WTC11 (cell line): ENCODE measurements at regions not wholly inside any gene's neighbourhood (a gene's known extent, or its start where the extent isn't known, plus 50 kb on each side); places are given as distances from the start of the nearest gene placed in this dataset.

Source experiments
- ATAC-seq: fragments of 200-7000 bp; cut with Tn5 transposase; 2 replicates; pipeline ENCODE4 v1.10.0; 2021; ENCODE audit warnings: mild to moderate bottlenecking, moderate library complexity
- CTCF ChIA-PET: fragments of 300-600 bp; sonication (Branson Sonifier 250); formaldehyde crosslinking; loops from one replicate; lab custom pipeline; 2021; ENCODE audit warnings: antibody characterized with exemption; lab: Charles Lee
- POLR2A ChIA-PET: fragments of 350-600 bp; sonication (Branson Sonifier 250); formaldehyde crosslinking; loops from one replicate; lab custom pipeline; 2021; ENCODE audit warnings: antibody characterized with exemption; lab: Charles Lee
- DNase-seq: peaks from one replicate; pipeline ENCODE4 v3.0.0; 2021; ENCODE audit warnings: low spot score
- H3K27ac Mint-ChIP-seq: 2 replicates; pipeline ENCODE4 v1.8.0; 2021; ENCODE audit warnings: mixed read lengths
- H3K27me3 Mint-ChIP-seq: 2 replicates; pipeline ENCODE4 v1.8.0; 2021; ENCODE audit warnings: low read depth, mild to moderate bottlenecking, moderate library complexity, mixed read lengths
- H3K36me3 Mint-ChIP-seq: 2 replicates; pipeline ENCODE4 v1.8.0; 2021; ENCODE audit warnings: mixed read lengths
- H3K4me1 Mint-ChIP-seq: 2 replicates; pipeline ENCODE4 v1.8.0; 2022; ENCODE audit warnings: mixed read lengths
- H3K4me3 Mint-ChIP-seq: 2 replicates; pipeline ENCODE4 v1.8.0; 2021; ENCODE audit warnings: mild to moderate bottlenecking, moderate library complexity, mixed read lengths
- H3K9me3 Mint-ChIP-seq: 2 replicates; pipeline ENCODE4 v1.8.0; 2021; ENCODE audit warnings: mixed read lengths
- CREB1 ChIP-seq: sonication (generic); formaldehyde crosslinking; IDR thresholded peaks from 2 replicates; pipeline ENCODE4 v1.8.0; 2023; ENCODE audit warnings: mild to moderate bottlenecking, missing genetic modification reagents
- CREM ChIP-seq: sonication (generic); formaldehyde crosslinking; IDR thresholded peaks from 2 replicates; pipeline ENCODE4 v1.8.1; 2022; ENCODE audit warnings: mild to moderate bottlenecking, missing genetic modification reagents, moderate library complexity
- EMX1 ChIP-seq: fragments of 250-450 bp; sonication (Bioruptor Pico); IDR thresholded peaks from 2 replicates; pipeline ENCODE4 v1.8.0; 2021; ENCODE audit warnings: mild to moderate bottlenecking
- FOXK1 ChIP-seq: sonication (generic); formaldehyde crosslinking; IDR thresholded peaks from 2 replicates; pipeline ENCODE4 v1.8.0; 2022; ENCODE audit warnings: mild to moderate bottlenecking, moderate library complexity, missing genetic modification reagents
- GRHL2 ChIP-seq: fragments of 250-450 bp; sonication (Bioruptor Pico); IDR thresholded peaks from 2 replicates; pipeline ENCODE4 v1.8.0; 2022; ENCODE audit warnings: mild to moderate bottlenecking, moderate library complexity; ENCODE audit not compliant: insufficient replicate concordance, severe bottlenecking
- IRF2 ChIP-seq: sonication (generic); formaldehyde crosslinking; IDR thresholded peaks from 2 replicates; pipeline ENCODE4 v1.8.0; 2022; ENCODE audit warnings: low read depth, missing genetic modification reagents, borderline replicate concordance
- OVOL2 ChIP-seq: fragments of 250-450 bp; sonication (Bioruptor Pico); IDR thresholded peaks from 2 replicates; pipeline ENCODE4 v1.9.0; 2021; ENCODE audit warnings: mild to moderate bottlenecking, borderline replicate concordance
- SMAD3 ChIP-seq: sonication (generic); formaldehyde crosslinking; IDR thresholded peaks from 2 replicates; pipeline ENCODE4 v1.8.0; 2022; ENCODE audit warnings: missing genetic modification reagents, mild to moderate bottlenecking, borderline replicate concordance
- SOX15 ChIP-seq: fragments of 250-450 bp; sonication (Bioruptor Pico); IDR thresholded peaks from 2 replicates; pipeline ENCODE4 v1.9.0; 2021; ENCODE audit warnings: mild to moderate bottlenecking
- TEAD1 ChIP-seq: sonication (generic); formaldehyde crosslinking; IDR thresholded peaks from 2 replicates; pipeline ENCODE4 v1.8.0; 2022; ENCODE audit warnings: mild to moderate bottlenecking, missing genetic modification reagents
- ZNF317 ChIP-seq: sonication (generic); formaldehyde crosslinking; IDR thresholded peaks from 2 replicates; pipeline ENCODE4 v1.8.1; 2023; ENCODE audit warnings: low read depth, mild to moderate bottlenecking, moderate library complexity, missing genetic modification reagents, borderline replicate concordance
- TF ChIP-seq, protein P1 (sequence below): sonication (generic); formaldehyde crosslinking; IDR thresholded peaks from 2 replicates; pipeline ENCODE4 v1.8.1; 2023; ENCODE audit warnings: mild to moderate bottlenecking, moderate library complexity, missing genetic modification reagents
- TF ChIP-seq, protein P2 (sequence below): sonication (generic); formaldehyde crosslinking; IDR thresholded peaks from 2 replicates; pipeline ENCODE4 v1.8.1; 2023; ENCODE audit warnings: mild to moderate bottlenecking, missing genetic modification reagents
- TF ChIP-seq, protein P3 (sequence below): sonication (generic); formaldehyde crosslinking; IDR thresholded peaks from 2 replicates; pipeline ENCODE4 v1.8.0; 2022; ENCODE audit warnings: mild to moderate bottlenecking, missing genetic modification reagents
- TF ChIP-seq, protein P4 (sequence below): sonication (generic); formaldehyde crosslinking; IDR thresholded peaks from 2 replicates; pipeline ENCODE4 v1.8.0; 2022; ENCODE audit warnings: missing genetic modification reagents
- TF ChIP-seq, protein P5 (sequence below): fragments of 250-450 bp; sonication (Bioruptor Pico); IDR thresholded peaks from 2 replicates; pipeline ENCODE4 v1.9.0; 2021; ENCODE audit warnings: mild to moderate bottlenecking, borderline replicate concordance
- TF ChIP-seq, protein P6 (sequence below): sonication (generic); formaldehyde crosslinking; conservative IDR thresholded peaks from 2 replicates; pipeline ENCODE4 v1.8.1; 2023; ENCODE audit warnings: mild to moderate bottlenecking, low read depth, missing genetic modification reagents, moderate library complexity
- TF ChIP-seq, protein P7 (sequence below): sonication (generic); formaldehyde crosslinking; IDR thresholded peaks from 2 replicates; pipeline ENCODE4 v1.8.0; 2022; ENCODE audit warnings: mild to moderate bottlenecking, missing genetic modification reagents

DNA sequence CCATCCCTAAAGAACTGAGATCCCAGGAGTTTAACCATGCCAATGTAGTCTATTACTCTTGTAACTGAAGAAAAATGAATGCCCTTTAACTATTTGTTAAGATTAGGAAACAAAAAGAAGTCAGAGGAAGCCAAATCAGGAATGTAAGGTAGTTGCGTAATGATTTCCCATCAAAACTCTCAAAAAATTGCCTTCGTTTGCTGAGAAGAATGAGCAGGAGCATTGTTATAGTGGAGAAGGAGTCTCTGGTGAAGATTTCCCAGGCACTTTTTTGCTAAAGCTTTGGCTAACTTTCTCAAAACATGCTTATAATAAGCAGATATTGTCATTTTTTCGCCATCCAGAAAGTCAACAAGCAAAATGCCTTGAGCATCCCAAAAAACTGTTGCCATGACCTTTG is 224.0 kb upstream of the SIX2 start (continued):
- TF ChIP-seq, protein P1, sequence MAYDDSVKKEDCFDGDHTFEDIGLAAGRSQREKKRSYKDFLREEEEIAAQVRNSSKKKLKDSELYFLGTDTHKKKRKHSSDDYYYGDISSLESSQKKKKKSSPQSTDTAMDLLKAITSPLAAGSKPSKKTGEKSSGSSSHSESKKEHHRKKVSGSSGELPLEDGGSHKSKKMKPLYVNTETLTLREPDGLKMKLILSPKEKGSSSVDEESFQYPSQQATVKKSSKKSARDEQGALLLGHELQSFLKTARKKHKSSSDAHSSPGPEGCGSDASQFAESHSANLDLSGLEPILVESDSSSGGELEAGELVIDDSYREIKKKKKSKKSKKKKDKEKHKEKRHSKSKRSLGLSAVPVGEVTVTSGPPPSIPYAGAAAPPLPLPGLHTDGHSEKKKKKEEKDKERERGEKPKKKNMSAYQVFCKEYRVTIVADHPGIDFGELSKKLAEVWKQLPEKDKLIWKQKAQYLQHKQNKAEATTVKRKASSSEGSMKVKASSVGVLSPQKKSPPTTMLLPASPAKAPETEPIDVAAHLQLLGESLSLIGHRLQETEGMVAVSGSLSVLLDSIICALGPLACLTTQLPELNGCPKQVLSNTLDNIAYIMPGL (CRISPR knock-in tag), result no peak
- TF ChIP-seq, protein P2, sequence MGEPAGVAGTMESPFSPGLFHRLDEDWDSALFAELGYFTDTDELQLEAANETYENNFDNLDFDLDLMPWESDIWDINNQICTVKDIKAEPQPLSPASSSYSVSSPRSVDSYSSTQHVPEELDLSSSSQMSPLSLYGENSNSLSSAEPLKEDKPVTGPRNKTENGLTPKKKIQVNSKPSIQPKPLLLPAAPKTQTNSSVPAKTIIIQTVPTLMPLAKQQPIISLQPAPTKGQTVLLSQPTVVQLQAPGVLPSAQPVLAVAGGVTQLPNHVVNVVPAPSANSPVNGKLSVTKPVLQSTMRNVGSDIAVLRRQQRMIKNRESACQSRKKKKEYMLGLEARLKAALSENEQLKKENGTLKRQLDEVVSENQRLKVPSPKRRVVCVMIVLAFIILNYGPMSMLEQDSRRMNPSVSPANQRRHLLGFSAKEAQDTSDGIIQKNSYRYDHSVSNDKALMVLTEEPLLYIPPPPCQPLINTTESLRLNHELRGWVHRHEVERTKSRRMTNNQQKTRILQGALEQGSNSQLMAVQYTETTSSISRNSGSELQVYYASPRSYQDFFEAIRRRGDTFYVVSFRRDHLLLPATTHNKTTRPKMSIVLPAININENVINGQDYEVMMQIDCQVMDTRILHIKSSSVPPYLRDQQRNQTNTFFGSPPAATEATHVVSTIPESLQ (CRISPR knock-in tag), result no peak
- TF ChIP-seq OVOL2 (CRISPR knock-in tag) (no peak), GRHL2 (CRISPR knock-in tag) (no peak), SMAD3 (CRISPR knock-in tag) (no peak), IRF2 (CRISPR knock-in tag) (no peak)
- TF ChIP-seq, protein P3, sequence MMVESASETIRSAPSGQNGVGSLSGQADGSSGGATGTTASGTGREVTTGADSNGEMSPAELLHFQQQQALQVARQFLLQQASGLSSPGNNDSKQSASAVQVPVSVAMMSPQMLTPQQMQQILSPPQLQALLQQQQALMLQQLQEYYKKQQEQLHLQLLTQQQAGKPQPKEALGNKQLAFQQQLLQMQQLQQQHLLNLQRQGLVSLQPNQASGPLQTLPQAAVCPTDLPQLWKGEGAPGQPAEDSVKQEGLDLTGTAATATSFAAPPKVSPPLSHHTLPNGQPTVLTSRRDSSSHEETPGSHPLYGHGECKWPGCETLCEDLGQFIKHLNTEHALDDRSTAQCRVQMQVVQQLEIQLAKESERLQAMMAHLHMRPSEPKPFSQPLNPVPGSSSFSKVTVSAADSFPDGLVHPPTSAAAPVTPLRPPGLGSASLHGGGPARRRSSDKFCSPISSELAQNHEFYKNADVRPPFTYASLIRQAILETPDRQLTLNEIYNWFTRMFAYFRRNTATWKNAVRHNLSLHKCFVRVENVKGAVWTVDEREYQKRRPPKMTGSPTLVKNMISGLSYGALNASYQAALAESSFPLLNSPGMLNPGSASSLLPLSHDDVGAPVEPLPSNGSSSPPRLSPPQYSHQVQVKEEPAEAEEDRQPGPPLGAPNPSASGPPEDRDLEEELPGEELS (CRISPR knock-in tag), result no peak
- TF ChIP-seq, protein P4, sequence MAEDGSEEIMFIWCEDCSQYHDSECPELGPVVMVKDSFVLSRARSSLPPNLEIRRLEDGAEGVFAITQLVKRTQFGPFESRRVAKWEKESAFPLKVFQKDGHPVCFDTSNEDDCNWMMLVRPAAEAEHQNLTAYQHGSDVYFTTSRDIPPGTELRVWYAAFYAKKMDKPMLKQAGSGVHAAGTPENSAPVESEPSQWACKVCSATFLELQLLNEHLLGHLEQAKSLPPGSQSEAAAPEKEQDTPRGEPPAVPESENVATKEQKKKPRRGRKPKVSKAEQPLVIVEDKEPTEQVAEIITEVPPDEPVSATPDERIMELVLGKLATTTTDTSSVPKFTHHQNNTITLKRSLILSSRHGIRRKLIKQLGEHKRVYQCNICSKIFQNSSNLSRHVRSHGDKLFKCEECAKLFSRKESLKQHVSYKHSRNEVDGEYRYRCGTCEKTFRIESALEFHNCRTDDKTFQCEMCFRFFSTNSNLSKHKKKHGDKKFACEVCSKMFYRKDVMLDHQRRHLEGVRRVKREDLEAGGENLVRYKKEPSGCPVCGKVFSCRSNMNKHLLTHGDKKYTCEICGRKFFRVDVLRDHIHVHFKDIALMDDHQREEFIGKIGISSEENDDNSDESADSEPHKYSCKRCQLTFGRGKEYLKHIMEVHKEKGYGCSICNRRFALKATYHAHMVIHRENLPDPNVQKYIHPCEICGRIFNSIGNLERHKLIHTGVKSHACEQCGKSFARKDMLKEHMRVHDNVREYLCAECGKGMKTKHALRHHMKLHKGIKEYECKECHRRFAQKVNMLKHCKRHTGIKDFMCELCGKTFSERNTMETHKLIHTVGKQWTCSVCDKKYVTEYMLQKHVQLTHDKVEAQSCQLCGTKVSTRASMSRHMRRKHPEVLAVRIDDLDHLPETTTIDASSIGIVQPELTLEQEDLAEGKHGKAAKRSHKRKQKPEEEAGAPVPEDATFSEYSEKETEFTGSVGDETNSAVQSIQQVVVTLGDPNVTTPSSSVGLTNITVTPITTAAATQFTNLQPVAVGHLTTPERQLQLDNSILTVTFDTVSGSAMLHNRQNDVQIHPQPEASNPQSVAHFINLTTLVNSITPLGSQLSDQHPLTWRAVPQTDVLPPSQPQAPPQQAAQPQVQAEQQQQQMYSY, result no peak
- TF ChIP-seq, protein P5, sequence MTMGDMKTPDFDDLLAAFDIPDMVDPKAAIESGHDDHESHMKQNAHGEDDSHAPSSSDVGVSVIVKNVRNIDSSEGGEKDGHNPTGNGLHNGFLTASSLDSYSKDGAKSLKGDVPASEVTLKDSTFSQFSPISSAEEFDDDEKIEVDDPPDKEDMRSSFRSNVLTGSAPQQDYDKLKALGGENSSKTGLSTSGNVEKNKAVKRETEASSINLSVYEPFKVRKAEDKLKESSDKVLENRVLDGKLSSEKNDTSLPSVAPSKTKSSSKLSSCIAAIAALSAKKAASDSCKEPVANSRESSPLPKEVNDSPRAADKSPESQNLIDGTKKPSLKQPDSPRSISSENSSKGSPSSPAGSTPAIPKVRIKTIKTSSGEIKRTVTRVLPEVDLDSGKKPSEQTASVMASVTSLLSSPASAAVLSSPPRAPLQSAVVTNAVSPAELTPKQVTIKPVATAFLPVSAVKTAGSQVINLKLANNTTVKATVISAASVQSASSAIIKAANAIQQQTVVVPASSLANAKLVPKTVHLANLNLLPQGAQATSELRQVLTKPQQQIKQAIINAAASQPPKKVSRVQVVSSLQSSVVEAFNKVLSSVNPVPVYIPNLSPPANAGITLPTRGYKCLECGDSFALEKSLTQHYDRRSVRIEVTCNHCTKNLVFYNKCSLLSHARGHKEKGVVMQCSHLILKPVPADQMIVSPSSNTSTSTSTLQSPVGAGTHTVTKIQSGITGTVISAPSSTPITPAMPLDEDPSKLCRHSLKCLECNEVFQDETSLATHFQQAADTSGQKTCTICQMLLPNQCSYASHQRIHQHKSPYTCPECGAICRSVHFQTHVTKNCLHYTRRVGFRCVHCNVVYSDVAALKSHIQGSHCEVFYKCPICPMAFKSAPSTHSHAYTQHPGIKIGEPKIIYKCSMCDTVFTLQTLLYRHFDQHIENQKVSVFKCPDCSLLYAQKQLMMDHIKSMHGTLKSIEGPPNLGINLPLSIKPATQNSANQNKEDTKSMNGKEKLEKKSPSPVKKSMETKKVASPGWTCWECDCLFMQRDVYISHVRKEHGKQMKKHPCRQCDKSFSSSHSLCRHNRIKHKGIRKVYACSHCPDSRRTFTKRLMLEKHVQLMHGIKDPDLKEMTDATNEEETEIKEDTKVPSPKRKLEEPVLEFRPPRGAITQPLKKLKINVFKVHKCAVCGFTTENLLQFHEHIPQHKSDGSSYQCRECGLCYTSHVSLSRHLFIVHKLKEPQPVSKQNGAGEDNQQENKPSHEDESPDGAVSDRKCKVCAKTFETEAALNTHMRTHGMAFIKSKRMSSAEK (CRISPR knock-in tag), result no peak

DNA sequence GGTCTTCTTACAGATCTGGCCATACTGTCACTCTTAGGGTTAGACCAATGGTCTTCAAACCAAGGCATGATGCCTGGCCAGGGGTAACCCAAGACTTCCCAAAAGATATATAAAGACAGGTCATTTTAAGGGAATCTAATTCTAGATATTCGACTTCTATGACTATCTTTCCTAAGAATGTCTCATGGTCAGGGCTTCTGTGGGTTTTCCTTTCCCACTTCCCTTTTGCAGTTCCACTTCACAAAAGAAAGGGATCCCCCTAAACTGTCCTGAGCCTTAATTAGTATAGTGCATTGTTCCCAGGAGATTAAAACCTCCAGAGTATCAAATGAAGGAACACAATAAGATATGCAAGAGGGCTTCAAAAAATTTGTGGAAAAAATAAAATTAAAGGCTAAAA is 223.6 kb upstream of the SIX2 start:
- Mint-ChIP-seq H3K27ac (no peak overlapping the region), H3K4me1 (no peaks in the 10 kb centered on the region), H3K9me3 (peaks cover 18% of the 10 kb centered on the region), H3K36me3 (no peaks in the 10 kb centered on the region), H3K27me3 (no peaks in the 10 kb centered on the region), H3K4me3 (no peak overlapping the region)
- no peak for DNase-seq
- CTCF ChIA-PET, result no interaction called here
- POLR2A ChIA-PET, result no interaction called here
- ATAC-seq, result no peak
- TF ChIP-seq ZNF317 (CRISPR knock-in tag) (no peak), EMX1 (no peak), FOXK1 (CRISPR knock-in tag) (no peak), TEAD1 (CRISPR knock-in tag) (no peak), CREB1 (CRISPR knock-in tag) (no peak), OVOL2 (CRISPR knock-in tag) (no peak), CREM (CRISPR knock-in tag) (no peak), SOX15 (no peak)
- TF ChIP-seq, protein P6, sequence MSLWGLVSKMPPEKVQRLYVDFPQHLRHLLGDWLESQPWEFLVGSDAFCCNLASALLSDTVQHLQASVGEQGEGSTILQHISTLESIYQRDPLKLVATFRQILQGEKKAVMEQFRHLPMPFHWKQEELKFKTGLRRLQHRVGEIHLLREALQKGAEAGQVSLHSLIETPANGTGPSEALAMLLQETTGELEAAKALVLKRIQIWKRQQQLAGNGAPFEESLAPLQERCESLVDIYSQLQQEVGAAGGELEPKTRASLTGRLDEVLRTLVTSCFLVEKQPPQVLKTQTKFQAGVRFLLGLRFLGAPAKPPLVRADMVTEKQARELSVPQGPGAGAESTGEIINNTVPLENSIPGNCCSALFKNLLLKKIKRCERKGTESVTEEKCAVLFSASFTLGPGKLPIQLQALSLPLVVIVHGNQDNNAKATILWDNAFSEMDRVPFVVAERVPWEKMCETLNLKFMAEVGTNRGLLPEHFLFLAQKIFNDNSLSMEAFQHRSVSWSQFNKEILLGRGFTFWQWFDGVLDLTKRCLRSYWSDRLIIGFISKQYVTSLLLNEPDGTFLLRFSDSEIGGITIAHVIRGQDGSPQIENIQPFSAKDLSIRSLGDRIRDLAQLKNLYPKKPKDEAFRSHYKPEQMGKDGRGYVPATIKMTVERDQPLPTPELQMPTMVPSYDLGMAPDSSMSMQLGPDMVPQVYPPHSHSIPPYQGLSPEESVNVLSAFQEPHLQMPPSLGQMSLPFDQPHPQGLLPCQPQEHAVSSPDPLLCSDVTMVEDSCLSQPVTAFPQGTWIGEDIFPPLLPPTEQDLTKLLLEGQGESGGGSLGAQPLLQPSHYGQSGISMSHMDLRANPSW, result no peak
- TF ChIP-seq, protein P7, sequence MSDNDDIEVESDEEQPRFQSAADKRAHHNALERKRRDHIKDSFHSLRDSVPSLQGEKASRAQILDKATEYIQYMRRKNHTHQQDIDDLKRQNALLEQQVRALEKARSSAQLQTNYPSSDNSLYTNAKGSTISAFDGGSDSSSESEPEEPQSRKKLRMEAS (CRISPR knock-in tag), result no peak
